OCI-LY7 (cell line): ENCODE measurements at regions not wholly inside any gene's neighbourhood (a gene's known extent, or its start where the extent isn't known, plus 50 kb on each side); places are given as distances from the start of the nearest gene placed in this dataset.

Experiments used
- EZH2phosphoT487 ChIP-seq: fragments of 200-600 bp; sonication (generic); IDR thresholded peaks from 2 replicates; pipeline ENCODE4 v1.6.1; 2018; ENCODE audit warnings: low read depth, borderline replicate concordance, mild to moderate bottlenecking, mixed run types, antibody characterized with exemption, low read length, moderate library complexity, mixed read lengths
- TF ChIP-seq, protein P1 (sequence below): fragments of 200-600 bp; sonication (generic); conservative IDR thresholded peaks from 2 replicates; pipeline ENCODE4 v1.5.1; 2014; ENCODE audit warnings: mild to moderate bottlenecking, antibody characterized with exemption, low read length, moderate library complexity, mixed read lengths

DNA sequence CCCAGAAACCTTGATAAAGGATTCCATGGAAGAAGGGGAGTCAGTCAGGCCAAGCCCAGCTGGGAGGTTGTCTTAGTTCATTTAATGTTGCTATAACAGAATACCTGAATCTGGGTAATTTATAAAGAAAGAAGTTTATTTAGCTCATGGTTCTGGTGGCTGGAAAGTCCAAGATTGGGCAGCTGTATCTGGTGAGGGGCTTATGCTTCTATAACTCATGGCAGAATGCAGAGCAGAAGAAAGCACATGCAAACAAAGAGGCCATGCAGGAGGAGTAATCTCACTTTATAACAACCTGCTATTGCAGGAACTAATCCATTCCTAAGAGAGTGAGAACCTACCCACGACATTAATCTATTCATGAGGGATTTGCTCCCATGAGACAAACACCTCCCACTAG, 54.2 kb upstream of the ANKRD1 start:
- no peak for TF ChIP-seq EZH2phosphoT487
- TF ChIP-seq, protein P1, sequence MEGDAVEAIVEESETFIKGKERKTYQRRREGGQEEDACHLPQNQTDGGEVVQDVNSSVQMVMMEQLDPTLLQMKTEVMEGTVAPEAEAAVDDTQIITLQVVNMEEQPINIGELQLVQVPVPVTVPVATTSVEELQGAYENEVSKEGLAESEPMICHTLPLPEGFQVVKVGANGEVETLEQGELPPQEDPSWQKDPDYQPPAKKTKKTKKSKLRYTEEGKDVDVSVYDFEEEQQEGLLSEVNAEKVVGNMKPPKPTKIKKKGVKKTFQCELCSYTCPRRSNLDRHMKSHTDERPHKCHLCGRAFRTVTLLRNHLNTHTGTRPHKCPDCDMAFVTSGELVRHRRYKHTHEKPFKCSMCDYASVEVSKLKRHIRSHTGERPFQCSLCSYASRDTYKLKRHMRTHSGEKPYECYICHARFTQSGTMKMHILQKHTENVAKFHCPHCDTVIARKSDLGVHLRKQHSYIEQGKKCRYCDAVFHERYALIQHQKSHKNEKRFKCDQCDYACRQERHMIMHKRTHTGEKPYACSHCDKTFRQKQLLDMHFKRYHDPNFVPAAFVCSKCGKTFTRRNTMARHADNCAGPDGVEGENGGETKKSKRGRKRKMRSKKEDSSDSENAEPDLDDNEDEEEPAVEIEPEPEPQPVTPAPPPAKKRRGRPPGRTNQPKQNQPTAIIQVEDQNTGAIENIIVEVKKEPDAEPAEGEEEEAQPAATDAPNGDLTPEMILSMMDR, result no peak
